Keratinocyte (primary cell): ENCODE measurements at regions not wholly inside any gene's neighbourhood (a gene's known extent, or its start where the extent isn't known, plus 50 kb on each side); places are given as distances from the start of the nearest gene placed in this dataset.

ENCODE experiments used
- DNase-seq: peaks from one replicate; pipeline ENCODE4 v3.0.0-alpha.2; 2011; ENCODE audit warnings: low read depth, missing footprints, low spot score
- FAIRE-seq: peaks from 2 replicates; lab custom pipeline; 2011; peaks lifted over from hg19 to GRCh38; lab: Jason Lieb, UNC
- H2AFZ ChIP-seq: 2 replicates; pipeline ENCODE4 v1.6.0; 2012; ENCODE audit warnings: low read length, control low read depth, inconsistent platforms; ENCODE audit not compliant: control insufficient read depth
- H3K27ac ChIP-seq: 2 replicates; pipeline ENCODE4 v1.5.1; 2011; ENCODE audit warnings: low read length; ENCODE audit not compliant: control insufficient read depth, insufficient read depth
- H3K27me3 ChIP-seq: 3 replicates; pipeline ENCODE4 v1.6.0; 2011; ENCODE audit warnings: low read length; ENCODE audit not compliant: control insufficient read depth, insufficient read depth; ENCODE audit errors: extremely low read depth
- H3K36me3 ChIP-seq, 2 experiments: 2 replicates in 1 of 2; 3 replicates in 1 of 2; pipeline ENCODE4 v1.5.1; 2011; ENCODE audit warnings: low read length in 2 of 2, mild to moderate bottlenecking in 1 of 2; ENCODE audit not compliant: control insufficient read depth in 2 of 2, insufficient read depth in 2 of 2; ENCODE audit errors: extremely low read depth in 1 of 2
- H3K4me1 ChIP-seq: 3 replicates; pipeline ENCODE4 v1.5.1; 2011; ENCODE audit warnings: low read length; ENCODE audit not compliant: control insufficient read depth, insufficient read depth; ENCODE audit errors: extremely low read depth
- H3K4me2 ChIP-seq: 3 replicates; pipeline ENCODE4 v1.6.0; 2011; ENCODE audit warnings: low read depth, low read length; ENCODE audit not compliant: control insufficient read depth, insufficient read depth; ENCODE audit errors: extremely low read depth
- H3K4me3 ChIP-seq, 3 experiments: fragments of 200-600 bp in 1 of 3; sonication (generic) in 1 of 3; 2 replicates in 2 of 3; 3 replicates in 1 of 3; pipeline ENCODE4 v1.5.1; 2011 to 2016; ENCODE audit warnings: low read length in 3 of 3, mild to moderate bottlenecking in 3 of 3, control low read depth in 2 of 3, inconsistent platforms in 1 of 3, low read depth in 1 of 3, mixed read lengths in 1 of 3, mixed run types in 1 of 3, moderate library complexity in 1 of 3; ENCODE audit not compliant: control insufficient read depth in 2 of 3, insufficient read depth in 2 of 3; ENCODE audit errors: extremely low read depth in 1 of 3
- H3K79me2 ChIP-seq: 2 replicates; pipeline ENCODE4 v1.6.0; 2012; ENCODE audit warnings: low read length; ENCODE audit not compliant: control insufficient read depth, insufficient read depth
- H3K9ac ChIP-seq: 3 replicates; pipeline ENCODE4 v1.6.0; 2011; ENCODE audit warnings: low read length; ENCODE audit not compliant: control insufficient read depth, insufficient read depth; ENCODE audit errors: extremely low read depth
- H3K9me1 ChIP-seq: 3 replicates; pipeline ENCODE4 v1.6.0; 2011; ENCODE audit warnings: low read length; ENCODE audit not compliant: control insufficient read depth, insufficient read depth; ENCODE audit errors: extremely low read depth
- H3K9me3 ChIP-seq: 2 replicates; pipeline ENCODE4 v1.5.1; 2012; ENCODE audit warnings: low read depth, low read length; ENCODE audit not compliant: control insufficient read depth
- H4K20me1 ChIP-seq: 3 replicates; pipeline ENCODE4 v1.6.0; 2011; ENCODE audit warnings: low read length; ENCODE audit not compliant: control insufficient read depth, insufficient read depth; ENCODE audit errors: extremely low read depth
- CTCF ChIP-seq, 3 experiments: IDR thresholded peaks in 1 of 3; conservative IDR thresholded peaks in 1 of 3; optimal IDR thresholded peaks in 1 of 3; 2 replicates in 2 of 3; 3 replicates in 1 of 3; pipeline versions ENCODE3 to v1.5.1; 2011; ENCODE audit warnings: low read length in 3 of 3, mild to moderate bottlenecking in 3 of 3, moderate library complexity in 2 of 3, control low read depth in 1 of 3, inconsistent platforms in 1 of 3; ENCODE audit not compliant: insufficient read depth in 2 of 3; ENCODE audit errors: extremely low read depth in 1 of 3
- EZH2 ChIP-seq: IDR thresholded peaks from one replicate; pipeline ENCODE4 v1.6.1; 2012; ENCODE audit warnings: inconsistent platforms, mild to moderate bottlenecking, low read length, moderate library complexity
- dilution Hi-C: fragments of 300-500 bp; cut with MboI; formaldehyde crosslinking; loops from one replicate; pipeline ENCODE4 v1.7.0; 2020; ENCODE audit warnings: low sequenced_read_pairs; ENCODE audit not compliant: extremely low pct_ligation_motif_present

GRCh38 chr1:57623039-57623790 lies 199.4 kb upstream of the DAB1 start:
- H2AFZ ChIP-seq, result no peak overlapping the region
- no peak overlapping the region for H3K4me2 ChIP-seq
- no peak overlapping the region for H3K4me3 ChIP-seq
- no peak for DNase-seq
- dilution Hi-C loops, result no loop called here
- no peak overlapping the region for H3K27ac ChIP-seq
- no peaks in the 10 kb centered on the region for H4K20me1 ChIP-seq
- H3K79me2 ChIP-seq, result no peaks in the 10 kb centered on the region
- H3K9me3 ChIP-seq, result no peaks in the 10 kb centered on the region
- H3K9me1 ChIP-seq, result no peaks in the 10 kb centered on the region
- no peak overlapping the region for H3K9ac ChIP-seq
- H3K4me1 ChIP-seq, result no peaks in the 10 kb centered on the region
- no peaks in the 10 kb centered on the region for H3K36me3 ChIP-seq
- no peak for FAIRE-seq
- no peaks in the 10 kb centered on the region for H3K27me3 ChIP-seq
- TF ChIP-seq CTCF (optimal IDR thresholded peaks at IDR 0.05 in 1 of 3, IDR thresholded peaks at IDR 0.05 in 1 of 3, conservative IDR thresholded peaks at IDR 0.05 in 1 of 3; ENCODE audit: extremely low read depth in 1 of 3, insufficient read depth in 2 of 3, low read length in 3 of 3) (no peak), EZH2 (no peak)

GRCh38 chr1:57621776-57622175 lies 197.9 kb upstream of the DAB1 start:
- no peaks in the 10 kb centered on the region for H4K20me1 ChIP-seq
- H3K9ac ChIP-seq, result no peak overlapping the region
- H3K9me3 ChIP-seq, result no peaks in the 10 kb centered on the region
- no peaks in the 10 kb centered on the region for H3K27me3 ChIP-seq
- no peak overlapping the region for H3K4me2 ChIP-seq
- no peaks in the 10 kb centered on the region for H3K79me2 ChIP-seq
- H3K9me1 ChIP-seq, result no peaks in the 10 kb centered on the region
- no peak overlapping the region for H2AFZ ChIP-seq
- H3K4me3 ChIP-seq, result no peak overlapping the region
- dilution Hi-C loops, result no loop called here
- DNase-seq (no peak), FAIRE-seq (no peak)
- H3K27ac ChIP-seq, result no peak overlapping the region
- TF ChIP-seq CTCF (optimal IDR thresholded peaks at IDR 0.05 in 1 of 3, IDR thresholded peaks at IDR 0.05 in 1 of 3, conservative IDR thresholded peaks at IDR 0.05 in 1 of 3; ENCODE audit: extremely low read depth in 1 of 3, insufficient read depth in 2 of 3, low read length in 3 of 3) (no peak), EZH2 (no peak)
- no peaks in the 10 kb centered on the region for H3K4me1 ChIP-seq
- no peaks in the 10 kb centered on the region for H3K36me3 ChIP-seq
